Trophoblast cell (in vitro differentiated cells and primary cell): ENCODE measurements at regions not wholly inside any gene's neighbourhood (a gene's known extent, or its start where the extent isn't known, plus 50 kb on each side); places are given as distances from the start of the nearest gene placed in this dataset.

Experiments
- DNase-seq, 2 donors: peaks; one replicate each; pipeline ENCODE4 v3.0.0-alpha.2; 2016
- H2AFZ ChIP-seq: 2 replicates; pipeline ENCODE4 v1.6.1; 2013; ENCODE audit warnings: low read length, moderate library complexity, mild to moderate bottlenecking; ENCODE audit not compliant: insufficient read depth, poor library complexity
- H2AK5ac ChIP-seq: 2 replicates; pipeline ENCODE4 v1.6.1; 2013; ENCODE audit warnings: mild to moderate bottlenecking, low read length
- H2BK120ac ChIP-seq: 2 replicates; pipeline ENCODE4 v1.6.1; 2013; ENCODE audit warnings: low read length, mild to moderate bottlenecking, moderate library complexity; ENCODE audit not compliant: insufficient read depth, poor library complexity
- H2BK12ac ChIP-seq: 2 replicates; pipeline ENCODE4 v1.6.1; 2013; ENCODE audit warnings: mild to moderate bottlenecking, low read length, moderate library complexity
- H2BK5ac ChIP-seq: 2 replicates; pipeline ENCODE4 v1.6.1; 2013; ENCODE audit warnings: low read length, low read depth, moderate library complexity, mild to moderate bottlenecking; ENCODE audit not compliant: poor library complexity
- H3K14ac ChIP-seq: 2 replicates; pipeline ENCODE4 v1.6.1; 2013; ENCODE audit warnings: mild to moderate bottlenecking, low read length
- H3K18ac ChIP-seq: 2 replicates; pipeline ENCODE4 v1.6.1; 2013; ENCODE audit warnings: mild to moderate bottlenecking, low read length
- H3K23ac ChIP-seq: 2 replicates; pipeline ENCODE4 v1.6.1; 2013; ENCODE audit warnings: low read length
- H3K27ac ChIP-seq: 2 replicates; pipeline ENCODE4 v1.5.1; 2013; ENCODE audit warnings: low read depth, mild to moderate bottlenecking, inconsistent platforms, low read length, moderate library complexity
- H3K27me3 ChIP-seq: 2 replicates; pipeline ENCODE4 v1.6.1; 2013; ENCODE audit warnings: inconsistent platforms, mild to moderate bottlenecking, low read length, moderate library complexity; ENCODE audit not compliant: insufficient read depth
- H3K36me3 ChIP-seq, 2 experiments: 1 replicate in 1 of 2; 2 replicates in 1 of 2; pipeline ENCODE4 v1.6.1; 2013; ENCODE audit warnings: low read length in 2 of 2, mild to moderate bottlenecking in 2 of 2, moderate library complexity in 1 of 2; ENCODE audit not compliant: insufficient read depth in 2 of 2, control insufficient read depth in 1 of 2
- H3K4ac ChIP-seq: 2 replicates; pipeline ENCODE4 v1.6.1; 2013; ENCODE audit warnings: low read depth, mild to moderate bottlenecking, low read length, moderate library complexity
- H3K4me1 ChIP-seq, 2 experiments: 1 replicate in 1 of 2; 2 replicates in 1 of 2; pipeline ENCODE4 v1.6.1; 2013; ENCODE audit warnings: low read length in 2 of 2, mild to moderate bottlenecking in 2 of 2, moderate library complexity in 1 of 2; ENCODE audit not compliant: insufficient read depth in 2 of 2, control insufficient read depth in 1 of 2
- H3K4me2 ChIP-seq: 2 replicates; pipeline ENCODE4 v1.6.1; 2013; ENCODE audit warnings: inconsistent platforms, mild to moderate bottlenecking, low read length, moderate library complexity
- H3K4me3 ChIP-seq: 2 replicates; pipeline ENCODE4 v1.5.1; 2013; ENCODE audit warnings: mild to moderate bottlenecking, low read depth, low read length, inconsistent platforms
- H3K79me1 ChIP-seq: one replicate; pipeline ENCODE4 v1.6.1; 2013; ENCODE audit warnings: low read length
- H3K79me2 ChIP-seq: 2 replicates; pipeline ENCODE4 v1.6.1; 2013; ENCODE audit warnings: low read length, mild to moderate bottlenecking; ENCODE audit not compliant: control insufficient read depth, insufficient read depth, poor library complexity
- H3K9ac ChIP-seq: 2 replicates; pipeline ENCODE4 v1.6.1; 2013; ENCODE audit warnings: mild to moderate bottlenecking, low read length
- H3K9me3 ChIP-seq: 2 replicates; pipeline ENCODE4 v1.6.1; 2013; ENCODE audit warnings: low read depth, mild to moderate bottlenecking, control low read depth, inconsistent platforms, low read length; ENCODE audit not compliant: insufficient read depth
- H4K12ac ChIP-seq: 2 replicates; pipeline ENCODE4 v1.6.1; 2013; ENCODE audit warnings: low read depth, mild to moderate bottlenecking, low read length, moderate library complexity
- H4K8ac ChIP-seq: 2 replicates; pipeline ENCODE4 v1.6.1; 2013; ENCODE audit warnings: low read depth, mild to moderate bottlenecking, low read length, moderate library complexity
- H4K91ac ChIP-seq: one replicate; pipeline ENCODE4 v1.6.1; 2013; ENCODE audit warnings: low read depth, mild to moderate bottlenecking, low read length, moderate library complexity
- WGBS: extraction: QIAGEN DNeasy Blood & Tissue Kit; methylation state at CpG from one replicate; pipeline ENCODE4 v1.1.7; 2013; ENCODE audit warnings: missing lambda C conversion rate; ENCODE audit not compliant: insufficient read length, insufficient coverage; ENCODE audit errors: extremely low coverage; 5-methylcytosine and 5-hydroxymethylcytosine counted together

DNA sequence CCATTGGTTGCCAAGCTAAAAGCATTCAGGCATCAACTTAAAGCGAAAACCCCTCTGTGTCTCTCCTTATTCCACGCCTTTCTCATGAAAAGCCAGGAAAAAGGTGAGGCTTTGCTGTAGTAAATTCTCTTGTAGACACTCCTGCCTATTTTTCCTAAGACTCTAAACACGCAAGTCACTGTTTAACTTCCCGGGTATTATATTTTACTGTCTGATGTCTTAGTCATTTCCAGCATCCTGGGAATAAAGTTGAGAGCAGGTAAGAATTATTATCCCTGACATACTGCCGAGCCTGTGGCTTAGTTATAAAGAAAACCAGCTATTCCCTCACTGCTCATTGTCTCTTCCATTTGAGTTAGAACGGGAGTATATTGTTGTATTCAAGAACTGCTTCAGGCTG lies 112.4 kb upstream of the GATA6 start:
- no CpG with 5 or more reads among the region's 6 CpGs for WGBS
- H2AK5ac ChIP-seq, result no peak overlapping the region

DNA sequence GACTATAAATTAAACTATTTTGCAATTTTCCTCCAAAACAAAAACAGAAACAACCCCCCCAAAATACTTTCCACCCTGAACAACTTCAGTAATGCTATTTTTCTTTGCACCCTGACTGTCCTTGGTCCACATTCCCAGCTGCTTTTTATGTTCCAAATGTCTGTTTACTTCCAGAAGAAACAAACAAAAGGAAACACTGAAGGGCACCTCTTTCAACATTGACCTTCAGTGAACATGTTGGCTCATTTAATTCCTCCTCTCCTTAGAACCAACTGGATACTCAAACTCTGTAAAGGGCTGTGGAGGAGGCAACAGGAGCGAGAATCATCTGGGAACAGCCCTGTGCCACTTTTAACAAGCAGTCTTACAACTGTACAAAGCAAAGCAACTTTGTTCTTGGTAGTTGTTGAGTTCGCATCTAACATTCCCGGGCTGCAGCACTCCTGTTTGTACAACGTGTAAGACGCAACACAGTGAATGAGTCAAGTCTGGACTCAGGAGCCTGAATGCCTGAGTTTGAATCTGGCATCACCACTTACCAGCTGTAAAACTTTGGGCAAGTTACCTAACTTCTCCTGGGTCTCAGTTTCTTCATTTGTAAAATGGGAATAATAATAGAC lies 111.4 kb upstream of the GATA6 start:
- no peaks in the 10 kb centered on the region for H3K79me1 ChIP-seq
- H3K27me3 ChIP-seq, result no peaks in the 10 kb centered on the region
- no peak overlapping the region for H2AFZ ChIP-seq
- no peak overlapping the region for H4K91ac ChIP-seq
- DNase-seq, result no peak
- no peak overlapping the region for H2BK120ac ChIP-seq
- no peak overlapping the region for H2BK12ac ChIP-seq
- H3K14ac ChIP-seq, result no peak overlapping the region
- H3K36me3 ChIP-seq, result no peaks in the 10 kb centered on the region
- no peak overlapping the region for H4K8ac ChIP-seq
- H4K12ac ChIP-seq, result no peak overlapping the region
- H3K23ac ChIP-seq, result no peak overlapping the region
- no peak overlapping the region for H3K4me2 ChIP-seq
- H3K27ac ChIP-seq, result no peak overlapping the region
- H3K79me2 ChIP-seq, result no peaks in the 10 kb centered on the region
- H3K9ac ChIP-seq, result no peak overlapping the region
- WGBS, result no CpG with 5 or more reads among the region's 5 CpGs
- no peak overlapping the region for H3K18ac ChIP-seq
- H2AK5ac ChIP-seq, result no peak overlapping the region
- H3K4me3 ChIP-seq, result no peak overlapping the region
- H2BK5ac ChIP-seq, result no peak overlapping the region
- H3K4ac ChIP-seq, result no peak overlapping the region
- H3K4me1 ChIP-seq, result no peaks in the 10 kb centered on the region
- no peaks in the 10 kb centered on the region for H3K9me3 ChIP-seq

More for the DNA sequence above, 112.4 kb upstream of the GATA6 start:
- Histone ChIP-seq H3K4me3 (no peak overlapping the region), H2BK120ac (no peak overlapping the region), H3K27ac (no peak overlapping the region), H2BK5ac (no peak overlapping the region), H3K14ac (no peak overlapping the region), H3K79me1 (no peaks in the 10 kb centered on the region), H3K23ac (no peak overlapping the region), H4K91ac (no peak overlapping the region), H3K36me3 (no peaks in the 10 kb centered on the region), H3K27me3 (no peaks in the 10 kb centered on the region), H3K9ac (no peak overlapping the region), H2BK12ac (no peak overlapping the region), H2AFZ (no peak overlapping the region), H3K9me3 (no peaks in the 10 kb centered on the region), H4K8ac (no peak overlapping the region), H3K4me1 (no peaks in the 10 kb centered on the region), H3K4ac (no peak overlapping the region), H3K18ac (no peak overlapping the region), H3K4me2 (no peak overlapping the region), H3K79me2 (no peaks in the 10 kb centered on the region), H4K12ac (no peak overlapping the region)
- no peak for DNase-seq

DNA sequence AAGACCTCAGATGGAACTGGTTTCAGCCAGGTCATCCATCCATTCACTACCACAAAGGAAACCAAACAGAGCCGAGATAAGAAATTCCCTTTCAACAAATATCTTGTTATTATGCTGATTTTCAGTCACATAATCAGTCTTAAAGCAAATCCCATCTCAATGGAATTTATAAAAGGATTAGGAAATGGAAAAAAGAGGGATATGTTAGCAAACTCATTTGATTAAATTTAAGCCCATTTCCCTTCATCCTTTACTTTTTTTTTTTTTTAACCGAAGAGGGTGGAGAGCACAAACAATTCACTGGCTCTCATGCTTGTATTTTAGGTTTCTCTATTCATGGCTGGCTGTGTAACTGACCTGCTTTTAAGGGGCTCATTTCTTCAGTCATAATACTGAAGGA lies 109.0 kb upstream of the GATA6 start:
- Histone ChIP-seq H4K91ac (no peak overlapping the region), H3K4ac (no peak overlapping the region), H3K4me1 (no peaks in the 10 kb centered on the region), H2BK5ac (no peak overlapping the region), H4K12ac (no peak overlapping the region), H3K9me3 (no peaks in the 10 kb centered on the region), H3K18ac (no peak overlapping the region), H2BK12ac (no peak overlapping the region), H2AFZ (no peak overlapping the region), H3K4me3 (no peak overlapping the region), H4K8ac (no peak overlapping the region), H3K14ac (no peak overlapping the region), H3K23ac (no peak overlapping the region), H3K27me3 (no peaks in the 10 kb centered on the region), H3K27ac (no peak overlapping the region), H3K79me2 (no peaks in the 10 kb centered on the region), H3K4me2 (no peak overlapping the region), H3K79me1 (no peaks in the 10 kb centered on the region), H2AK5ac (no peak overlapping the region), H2BK120ac (no peak overlapping the region), H3K9ac (no peak overlapping the region), H3K36me3 (no peaks in the 10 kb centered on the region)
- no CpG with 5 or more reads among the region's 2 CpGs for WGBS
- DNase-seq, result no peak

DNA sequence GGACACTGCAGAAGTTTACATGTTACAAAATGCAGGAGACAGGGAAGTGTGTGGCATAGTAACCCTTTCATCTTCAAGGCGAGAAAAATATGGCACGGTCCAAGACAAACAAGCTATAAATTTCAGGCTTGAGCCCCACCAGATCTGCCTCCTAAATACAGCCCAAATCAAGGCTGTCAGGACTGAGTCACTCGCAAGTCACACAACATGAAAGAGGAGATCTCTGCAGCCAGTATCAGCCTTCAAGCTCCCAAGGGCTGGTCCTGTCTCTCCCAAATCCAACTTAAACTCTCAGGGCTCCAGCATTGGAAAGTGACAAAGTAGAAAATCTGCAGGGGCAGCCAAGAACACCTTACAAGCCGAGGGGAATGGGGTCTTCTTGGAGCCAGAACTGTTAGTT lies 106.3 kb upstream of the GATA6 start:
- Histone ChIP-seq H3K27ac (no peak overlapping the region), H3K27me3 (no peaks in the 10 kb centered on the region), H2BK5ac (no peak overlapping the region), H3K4me3 (no peak overlapping the region), H4K12ac (no peak overlapping the region), H3K23ac (no peak overlapping the region), H3K36me3 (no peaks in the 10 kb centered on the region), H3K79me1 (no peaks in the 10 kb centered on the region), H3K4me1 (no peaks in the 10 kb centered on the region), H3K9me3 (no peaks in the 10 kb centered on the region), H3K18ac (no peak overlapping the region), H3K4ac (no peak overlapping the region), H2BK120ac (no peak overlapping the region), H2BK12ac (no peak overlapping the region), H2AFZ (no peak overlapping the region), H3K4me2 (no peak overlapping the region), H3K9ac (no peak overlapping the region), H2AK5ac (no peak overlapping the region), H3K79me2 (no peaks in the 10 kb centered on the region), H3K14ac (no peak overlapping the region), H4K91ac (no peak overlapping the region), H4K8ac (no peak overlapping the region)
- no CpG with 5 or more reads among the region's 4 CpGs for WGBS
- DNase-seq, result no peak
